Myocyte (in vitro differentiated cells): ENCODE measurements at regions not wholly inside any gene's neighbourhood (a gene's known extent, or its start where the extent isn't known, plus 50 kb on each side); places are given as distances from the start of the nearest gene placed in this dataset.
"Not testable (repeated sequence)": the region's sequence is repeated elsewhere in the genome, so short reads cannot be mapped to it uniquely, and the experiment has no call there.

Experiments
- DNase-seq: peaks from one replicate; pipeline ENCODE4 v3.0.0-alpha.2; 2012; ENCODE audit warnings: low read depth

DNA sequence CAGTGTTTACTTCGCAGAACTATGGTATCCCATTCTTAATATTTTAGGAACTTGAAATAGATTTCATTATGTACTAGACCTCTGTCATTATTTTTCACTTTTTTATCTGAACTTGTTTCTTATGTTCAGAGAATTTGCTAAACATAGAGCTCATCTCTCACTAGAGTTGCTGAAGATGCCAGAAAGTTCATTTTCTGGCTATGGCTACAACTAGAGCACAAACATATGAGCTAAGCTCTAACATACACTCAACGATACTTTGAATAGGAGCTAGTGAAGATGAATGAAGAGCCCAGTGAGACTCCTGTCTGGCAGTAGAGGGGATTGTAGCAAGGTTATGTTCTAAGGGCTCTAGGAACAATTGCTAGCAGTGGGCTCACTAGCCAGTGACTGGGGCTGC, 582.2 kb downstream of the KIF4B start:
- no peak for DNase-seq

- DNase-seq, result no peak
Observed at GRCh38 chr5:155598552-155598951, 585.0 kb downstream of the KIF4B start.

DNA sequence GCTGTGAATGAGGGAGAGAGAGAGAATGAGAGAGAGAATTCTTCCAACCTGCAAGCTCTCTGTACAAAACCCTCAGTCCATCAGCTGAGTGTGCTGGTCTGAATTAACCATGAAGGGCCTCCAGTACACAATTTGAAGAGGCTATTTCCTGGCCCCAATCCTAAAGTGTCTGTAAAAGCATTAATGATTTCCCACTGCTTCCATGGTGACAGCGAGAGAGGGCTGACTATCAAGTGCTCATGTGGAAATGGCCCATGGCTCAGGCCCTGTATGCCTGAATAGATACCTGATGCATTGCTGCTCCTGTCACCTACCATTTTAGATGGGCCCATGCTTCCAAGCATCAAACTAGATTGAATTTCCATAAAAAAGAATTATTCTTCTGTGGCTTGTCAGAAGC, 592.4 kb downstream of the KIF4B start:
- no peak for DNase-seq

DNA sequence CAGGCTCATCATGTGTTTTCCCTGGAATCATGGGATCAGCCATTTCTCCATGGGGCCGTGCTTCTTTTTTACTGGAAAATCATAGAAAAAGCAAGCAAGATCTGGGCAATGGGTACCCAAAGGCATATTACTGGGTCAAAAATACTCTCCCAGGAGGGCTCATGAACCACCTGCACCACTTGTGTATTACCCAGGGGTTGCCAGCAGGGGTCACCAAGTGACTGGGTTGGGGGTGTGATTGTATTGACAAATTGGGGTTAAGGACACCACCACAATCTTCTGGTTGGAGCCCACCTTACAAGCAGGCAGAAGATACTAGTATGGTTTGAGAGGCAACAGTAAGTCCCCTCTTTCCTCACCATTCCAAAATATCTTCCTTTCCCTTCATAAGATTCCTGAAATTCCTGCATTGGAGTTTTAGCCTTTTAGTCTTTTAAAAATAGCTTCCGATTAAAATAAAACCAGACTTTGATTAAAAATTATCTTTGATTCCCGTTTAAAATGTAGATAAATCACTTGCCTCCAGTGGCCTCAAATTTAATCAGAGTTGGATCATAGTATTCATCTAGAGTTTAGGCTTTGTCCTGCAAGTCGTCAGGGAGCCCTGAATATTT, 603.3 kb downstream of the KIF4B start:
- peak; percentile 0 for DNase-seq

DNA sequence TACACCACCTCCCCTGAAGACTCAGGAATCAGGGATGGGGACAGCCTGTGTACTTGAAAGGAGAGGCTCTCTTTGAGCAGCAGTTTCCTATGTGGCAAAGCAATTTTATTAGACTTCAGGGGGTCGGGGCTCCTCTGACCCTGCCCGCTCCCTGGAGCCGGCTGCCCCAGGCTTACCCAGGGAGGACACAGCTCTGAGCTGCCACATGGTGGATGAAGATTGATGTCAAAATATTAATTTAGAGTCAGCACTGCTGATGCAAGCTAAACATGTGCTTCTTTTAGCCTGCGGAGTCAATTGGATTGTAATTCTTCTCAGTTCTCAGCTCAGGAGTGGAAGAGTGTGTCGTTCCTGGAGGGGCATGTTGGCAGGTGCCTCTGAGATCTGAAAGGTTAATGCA, 606.1 kb downstream of the KIF4B start:
- no peak for DNase-seq

GRCh38 chr5:155620821-155621410, 607.4 kb downstream of the KIF4B start:
- no peak for DNase-seq

- no peak for DNase-seq
Observed at GRCh38 chr5:155624597-155625241, 611.2 kb downstream of the KIF4B start.

- no peak for DNase-seq
Observed at GRCh38 chr5:155625315-155625714, 611.8 kb downstream of the KIF4B start.

- DNase-seq, result no peak
Observed at GRCh38 chr5:155625897-155626543, 612.5 kb downstream of the KIF4B start.

DNA sequence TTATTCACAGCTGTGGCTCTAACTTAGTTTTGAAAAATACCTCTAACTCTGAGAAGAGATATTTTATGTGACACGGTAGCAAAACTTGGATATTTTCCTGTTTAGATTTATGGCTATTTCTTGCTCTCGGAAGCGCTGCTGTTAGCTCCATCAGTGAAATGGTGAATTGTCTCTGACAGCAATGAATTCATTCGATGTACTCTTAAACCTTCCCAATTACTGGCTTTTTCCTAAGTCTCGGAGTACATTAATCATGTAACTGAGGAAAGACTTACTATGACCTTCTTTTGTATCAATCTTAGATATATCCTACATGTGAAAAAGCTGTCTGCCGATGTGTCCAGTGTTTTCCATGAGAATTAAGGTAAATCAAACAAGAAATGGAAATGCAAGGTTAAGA, 613.0 kb downstream of the KIF4B start:
- no peak for DNase-seq

- DNase-seq, result no peak
Observed at GRCh38 chr5:155628346-155628745, 614.8 kb downstream of the KIF4B start.

GRCh38 chr5:155629597-155629996, 616.0 kb downstream of the KIF4B start:
- no peak for DNase-seq

- no peak for DNase-seq
Observed at GRCh38 chr5:155631116-155631515, 617.6 kb downstream of the KIF4B start.

GRCh38 chr5:155633338-155633957, 619.9 kb downstream of the KIF4B start:
- no peak for DNase-seq

GRCh38 chr5:155649666-155650065, 636.1 kb downstream of the KIF4B start:
- DNase-seq, result no peak

GRCh38 chr5:155655569-155655968, 642.0 kb downstream of the KIF4B start:
- DNase-seq, result no peak

DNA sequence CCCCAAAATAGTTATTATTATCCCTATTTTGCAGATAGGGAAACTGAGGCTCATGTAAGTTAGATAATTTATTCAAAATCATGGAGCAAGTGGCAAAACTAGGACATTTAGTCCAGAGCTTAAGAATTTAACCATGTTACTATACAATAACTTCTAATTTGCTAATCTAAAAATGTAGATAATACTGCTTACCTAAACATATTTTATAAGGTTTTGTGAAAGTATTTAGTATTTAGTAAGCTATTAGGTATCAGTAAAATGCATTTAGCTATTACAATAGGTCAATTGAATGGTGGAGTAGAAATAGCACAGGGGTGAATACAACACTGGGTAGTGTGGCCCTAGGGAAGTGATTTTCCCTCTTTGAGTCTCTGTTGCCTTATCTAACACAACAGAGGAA, 648.3 kb downstream of the KIF4B start:
- DNase-seq, result no peak

DNA sequence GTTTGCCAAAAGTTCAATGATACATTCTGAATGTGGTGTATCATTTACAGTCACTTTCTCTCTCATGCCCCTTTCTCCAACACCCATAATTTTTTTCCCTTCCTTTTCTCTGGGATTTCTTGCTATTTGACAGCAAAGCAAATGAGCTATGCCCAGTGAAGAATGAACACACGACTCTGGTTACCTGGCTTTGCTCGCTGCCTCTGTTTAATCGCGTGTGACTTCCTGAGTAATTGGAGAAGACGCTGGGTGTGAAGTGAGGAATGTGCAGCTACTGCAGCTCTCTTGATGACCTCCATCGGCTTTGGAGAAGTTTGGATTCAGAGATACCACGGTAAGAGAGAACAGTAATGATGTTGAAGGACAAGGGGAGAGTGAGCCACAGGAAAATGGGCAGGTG, 651.8 kb downstream of the KIF4B start:
- no peak for DNase-seq

DNA sequence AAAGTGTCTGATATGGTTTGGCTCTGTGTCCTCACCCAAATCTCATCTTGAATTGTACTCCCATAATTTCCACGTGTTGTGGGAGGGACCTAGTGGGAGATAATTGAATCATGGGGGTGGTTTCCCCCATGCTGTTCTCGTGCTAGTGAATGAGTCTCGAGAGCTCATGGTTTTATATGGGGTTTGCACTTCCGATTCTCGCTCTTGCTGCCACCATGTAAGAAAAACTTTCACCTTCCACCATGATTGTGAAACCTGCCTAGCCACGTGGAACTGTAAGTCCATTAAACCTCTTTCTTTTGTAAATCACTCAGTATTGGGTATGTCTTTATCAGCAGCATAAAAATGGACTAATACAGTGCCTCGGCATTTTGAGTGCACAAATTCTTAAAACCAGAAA, 655.0 kb upstream of the SGCD start:
- DNase-seq, result not testable (repeated sequence)

DNA sequence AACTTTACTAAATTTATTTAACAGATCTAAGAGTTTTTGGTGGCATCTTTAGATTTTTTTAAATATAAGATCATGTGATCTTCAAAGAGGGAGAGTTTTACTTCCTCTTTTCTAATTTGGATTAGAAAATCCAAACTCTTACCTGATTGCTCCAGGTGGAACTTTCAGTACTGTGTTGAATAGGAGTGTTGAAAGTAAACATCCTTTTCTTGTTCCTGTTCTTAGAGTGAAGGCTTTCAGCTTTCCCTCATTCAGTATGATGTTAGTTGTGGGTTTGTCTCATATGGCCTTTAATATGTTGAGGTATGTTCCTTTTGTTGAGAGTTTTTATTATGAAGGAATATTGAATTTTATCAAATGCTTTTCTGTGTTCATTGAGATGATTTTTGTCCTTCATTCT, 650.0 kb upstream of the SGCD start:
- no peak for DNase-seq

GRCh38 chr5:155678371-155678770, 648.6 kb upstream of the SGCD start:
- no peak for DNase-seq

GRCh38 chr5:155679530-155679929, 647.4 kb upstream of the SGCD start:
- DNase-seq, result no peak
